GM12878 (cell line): ENCODE measurements at regions not wholly inside any gene's neighbourhood (a gene's known extent, or its start where the extent isn't known, plus 50 kb on each side); places are given as distances from the start of the nearest gene placed in this dataset.
"Not testable (repeated sequence)": the region's sequence is repeated elsewhere in the genome, so short reads cannot be mapped to it uniquely, and the experiment has no call there.

Source experiments
- ATAC-seq: fragments of 200-7000 bp; cut with Tn5 transposase; 3 replicates; pipeline ENCODE4 v1.9.1; 2020; ENCODE audit warnings: mild to moderate bottlenecking, moderate library complexity
- BruUV-seq: library from RNA; stranded (reverse); fragments of 400-500 nt; replicated peaks from 2 replicates; lab custom pipeline; 2021; lab: Mats Ljungman, UMichigan
- CTCF ChIA-PET: fragments of 300-600 bp; sonication (Branson Sonifier 250); formaldehyde crosslinking; extraction: SDS; loops from one replicate; lab custom pipeline; 2021; ENCODE audit warnings: inconsistent platforms; lab: Yijun Ruan, JAX
- POLR2A ChIA-PET: fragments of 350-600 bp; formaldehyde crosslinking; extraction: SDS; loops from one replicate; lab custom pipeline; 2021; ENCODE audit warnings: inconsistent platforms; lab: Charles Lee
- RAD21 ChIA-PET: fragments of 300-600 bp; sonication (Branson Sonifier 250); formaldehyde crosslinking; loops from one replicate; lab custom pipeline; 2023; ENCODE audit warnings: antibody characterized with exemption; ENCODE audit not compliant: unreplicated experiment; lab: Charles Lee
- SMC1A ChIA-PET: fragments of 300-600 bp; sonication (Branson Sonifier 250); formaldehyde crosslinking; loops from one replicate; lab custom pipeline; 2023; ENCODE audit not compliant: unreplicated experiment, uncharacterized antibody; lab: Charles Lee
- DNase-seq: peaks from one replicate; pipeline ENCODE4 v3.0.0-alpha.2; 2011; ENCODE audit warnings: low read depth, low spot score
- FAIRE-seq: peaks from 3 replicates; lab custom pipeline; 2011; peaks lifted over from hg19 to GRCh38; lab: Jason Lieb, UNC
- H2AFZ ChIP-seq: 2 replicates; pipeline ENCODE4 v1.6.0; 2011; ENCODE audit warnings: low read depth, low read length, control low read depth; ENCODE audit not compliant: control insufficient read depth
- H3K27ac ChIP-seq: 2 replicates; pipeline ENCODE4 v1.5.1; 2011; ENCODE audit warnings: control low read depth; ENCODE audit not compliant: control insufficient read depth, insufficient read depth
- H3K27me3 ChIP-seq, 2 experiments: replicated peaks in 1 of 2; 2 replicates each; pipeline versions ENCODE4 v1.6.0 to v1.6.1; 2011; ENCODE audit warnings: low read length in 1 of 2; ENCODE audit not compliant: control insufficient read depth in 2 of 2, insufficient read depth in 2 of 2
- H3K36me3 ChIP-seq, 2 experiments: 2 replicates each; pipeline ENCODE4 v1.5.1; 2011; ENCODE audit warnings: low read length in 1 of 2; ENCODE audit not compliant: control insufficient read depth in 2 of 2, insufficient read depth in 2 of 2
- H3K4me1 ChIP-seq: 2 replicates; pipeline ENCODE4 v1.6.1; 2011; ENCODE audit warnings: mild to moderate bottlenecking, low read length, moderate library complexity, mixed read lengths; ENCODE audit not compliant: control insufficient read depth, insufficient read depth
- H3K4me2 ChIP-seq: 2 replicates; pipeline ENCODE4 v1.6.0; 2011; ENCODE audit warnings: control low read depth; ENCODE audit not compliant: control insufficient read depth, insufficient read depth
- H3K4me3 ChIP-seq: fragments of 200-600 bp; sonication (generic); 2 replicates; pipeline ENCODE4 v1.5.1; 2016
- H3K79me2 ChIP-seq: 2 replicates; pipeline ENCODE4 v1.6.0; 2011; ENCODE audit warnings: low read length; ENCODE audit not compliant: control insufficient read depth, insufficient read depth
- H3K9ac ChIP-seq: 2 replicates; pipeline ENCODE4 v1.8.0; 2011; ENCODE audit warnings: low read length, control low read depth, mixed read lengths; ENCODE audit not compliant: control insufficient read depth, insufficient read depth
- H3K9me3 ChIP-seq: replicated peaks from 3 replicates; pipeline ENCODE4 v1.5.1; 2011; ENCODE audit warnings: mild to moderate bottlenecking, low read length; ENCODE audit not compliant: control insufficient read depth, insufficient read depth
- H4K20me1 ChIP-seq: 2 replicates; pipeline ENCODE4 v1.6.0; 2011; ENCODE audit not compliant: control insufficient read depth, insufficient read depth
- WGBS: methylation state at CpG from one replicate; pipeline ENCODE4 v1.1.6; 2016; ENCODE audit warnings: low lambda C conversion rate; ENCODE audit not compliant: insufficient replicate concordance, insufficient coverage; ENCODE audit errors: missing lambda C conversion rate; 5-methylcytosine and 5-hydroxymethylcytosine counted together
- in situ Hi-C: fragments of 300-500 bp; cut with MboI; formaldehyde crosslinking; loops from 9 replicates; pipeline ENCODE4 v1.14.3; 2018; ENCODE audit warnings: mixed read lengths
- intact Hi-C: fragments of 100-400 bp; cut with micrococcal nuclease; formaldehyde crosslinking; loops from one replicate; pipeline ENCODE4 v1.14.2; 2022; ENCODE audit not compliant: unreplicated experiment

- H4K20me1 ChIP-seq, H3K4me1 ChIP-seq, SMC1A ChIA-PET, CTCF ChIA-PET, H3K9me3 ChIP-seq, H3K27ac ChIP-seq, H3K36me3 ChIP-seq, POLR2A ChIA-PET, H3K79me2 ChIP-seq, ATAC-seq, BruUV-seq, FAIRE-seq, H3K9ac ChIP-seq, DNase-seq, H3K27me3 ChIP-seq, in situ Hi-C loops, H3K4me2 ChIP-seq, H3K4me3 ChIP-seq, H2AFZ ChIP-seq, intact Hi-C loops, RAD21 ChIA-PET: not testable (repeated sequence)
- no CpG with 5 or more reads among the region's 3 CpGs for WGBS
Measured at GRCh38 chr9:41787270-41787669, 342.0 kb downstream of the CNTNAP3B start.

GRCh38 chr9:41784006-41784405, 345.2 kb downstream of the CNTNAP3B start:
- DNase-seq, FAIRE-seq, POLR2A ChIA-PET, H3K4me1 ChIP-seq, in situ Hi-C loops, H4K20me1 ChIP-seq, ATAC-seq, intact Hi-C loops, H3K36me3 ChIP-seq, H3K79me2 ChIP-seq, SMC1A ChIA-PET, RAD21 ChIA-PET, H3K9me3 ChIP-seq, H3K27me3 ChIP-seq, H3K9ac ChIP-seq, CTCF ChIA-PET, BruUV-seq, H3K4me3 ChIP-seq, H3K4me2 ChIP-seq, H2AFZ ChIP-seq, H3K27ac ChIP-seq: not testable (repeated sequence)
- 73% methylated on average over 5 of the region's 9 CpGs for WGBS

GRCh38 chr9:41783070-41783810, 346.0 kb downstream of the CNTNAP3B start:
- POLR2A ChIA-PET, H2AFZ ChIP-seq, CTCF ChIA-PET, DNase-seq, in situ Hi-C loops, H3K9ac ChIP-seq, H3K36me3 ChIP-seq, H4K20me1 ChIP-seq, FAIRE-seq, BruUV-seq, H3K4me2 ChIP-seq, RAD21 ChIA-PET, H3K9me3 ChIP-seq, SMC1A ChIA-PET, H3K79me2 ChIP-seq, intact Hi-C loops, H3K27me3 ChIP-seq, H3K4me3 ChIP-seq, ATAC-seq, H3K27ac ChIP-seq, H3K4me1 ChIP-seq: not testable (repeated sequence)
- 81% methylated on average over 22 of the region's 29 CpGs for WGBS

GRCh38 chr9:41781899-41782298, 347.3 kb downstream of the CNTNAP3B start:
- in situ Hi-C loops, DNase-seq, FAIRE-seq, H3K79me2 ChIP-seq, H3K27ac ChIP-seq, ATAC-seq, POLR2A ChIA-PET, intact Hi-C loops, H3K4me1 ChIP-seq, H3K9me3 ChIP-seq, H2AFZ ChIP-seq, BruUV-seq, H3K4me3 ChIP-seq, SMC1A ChIA-PET, H3K9ac ChIP-seq, CTCF ChIA-PET, RAD21 ChIA-PET, H4K20me1 ChIP-seq, H3K4me2 ChIP-seq, H3K27me3 ChIP-seq, H3K36me3 ChIP-seq: not testable (repeated sequence)
- WGBS = 79% methylated on average over 2 of the region's 2 CpGs
